ENCODE measurements at regions not wholly inside any gene's neighbourhood (a gene's known extent, or its start where the extent isn't known, plus 50 kb on each side); places are given as distances from the start of the nearest gene placed in this dataset.
A peak's percentile ranks its signal among the peaks of the same experiment; 100 is the strongest.

DNA sequence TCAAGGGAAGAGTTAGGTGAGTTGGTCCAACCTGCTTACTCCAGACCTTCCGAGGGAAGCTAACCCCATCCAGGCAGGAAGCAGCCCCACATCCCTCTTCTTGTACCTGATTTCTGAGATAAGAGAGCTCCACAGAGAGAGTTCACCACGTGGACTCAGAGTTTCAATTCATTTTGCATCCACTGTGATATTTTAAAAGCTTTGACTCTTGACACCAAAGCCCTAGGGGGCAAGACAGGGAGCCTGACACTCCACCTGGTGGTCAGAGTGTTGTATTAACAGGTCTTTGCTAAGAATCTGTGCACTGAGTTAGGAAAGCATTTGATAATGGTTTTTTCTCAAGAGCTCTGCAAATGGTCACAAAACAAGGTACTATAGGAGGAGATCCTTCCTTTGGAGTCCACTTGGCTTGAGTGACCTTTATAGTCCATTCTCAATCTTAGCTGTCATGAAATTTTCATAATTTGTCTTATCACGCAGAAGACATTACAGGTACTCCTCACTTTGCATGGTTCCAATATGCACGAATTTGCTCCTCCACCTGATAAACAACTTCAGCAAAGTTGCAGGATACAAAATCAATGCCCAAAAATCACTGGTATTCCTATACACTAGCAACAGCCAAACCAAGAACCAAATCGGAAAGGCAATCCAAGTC is 56.2 kb upstream of the RIPOR2 start (continued):
- TF ChIP-seq, protein P1, sequence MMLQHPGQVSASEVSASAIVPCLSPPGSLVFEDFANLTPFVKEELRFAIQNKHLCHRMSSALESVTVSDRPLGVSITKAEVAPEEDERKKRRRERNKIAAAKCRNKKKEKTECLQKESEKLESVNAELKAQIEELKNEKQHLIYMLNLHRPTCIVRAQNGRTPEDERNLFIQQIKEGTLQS (IDR thresholded peaks at IDR 0.05; ENCODE audit: borderline replicate concordance, extremely low read depth, low read depth, low read length) = no peak
- TF ChIP-seq NR2F1 (conservative IDR thresholded peaks at IDR 0.05) (peak; percentile 82), TCF3 (IDR thresholded peaks at IDR 0.05; ENCODE audit: borderline replicate concordance, insufficient read depth, low read depth, low read length) (no peak), ASH2L (IDR thresholded peaks at IDR 0.05; ENCODE audit: borderline replicate concordance, low read depth) (no peak), NR2C2 (IDR thresholded peaks at IDR 0.05; ENCODE audit: borderline replicate concordance, control insufficient read depth, insufficient read length, low read depth) (no peak), RAD21 (IDR thresholded peaks at IDR 0.05; ENCODE audit: insufficient read depth, low read depth, low read length) (peak; percentile 99), CHD1 (IDR thresholded peaks at IDR 0.05; ENCODE audit: low read depth, low read length) (no peak), TCF7 (IDR thresholded peaks at IDR 0.05; ENCODE audit: borderline replicate concordance) (no peak), KDM1A (IDR thresholded peaks at IDR 0.05; ENCODE audit: borderline replicate concordance) (no peak), CREB1 (IDR thresholded peaks at IDR 0.05; ENCODE audit: low read depth) (no peak), BMI1 (IDR thresholded peaks at IDR 0.05; ENCODE audit: borderline replicate concordance) (no peak), NR2C1 (IDR thresholded peaks at IDR 0.05) (no peak), POU2F2 (IDR thresholded peaks at IDR 0.05; ENCODE audit: borderline replicate concordance, low read depth, low read length) (peak; percentile 35; the same call in 1 of the 3 replicates), POLR2A (IDR thresholded peaks at IDR 0.05; ENCODE audit: low read depth, low read length) (no peak), SIN3A (IDR thresholded peaks at IDR 0.05; ENCODE audit: low read depth, low read length) (no peak), HCFC1 (IDR thresholded peaks at IDR 0.05; ENCODE audit: low read length) (no peak), NFXL1 (IDR thresholded peaks at IDR 0.05; ENCODE audit: borderline replicate concordance) (no peak), ZBED1 (IDR thresholded peaks at IDR 0.05; ENCODE audit: borderline replicate concordance) (no peak), TARDBP (IDR thresholded peaks at IDR 0.05; ENCODE audit: borderline replicate concordance) (no peak), PAX5 (IDR thresholded peaks at IDR 0.05; ENCODE audit: borderline replicate concordance, low read depth, low read length) (no peak), EGR1 (IDR thresholded peaks at IDR 0.05; ENCODE audit: borderline replicate concordance in 1 of 2, low read depth in 2 of 2, low read length in 2 of 2) (no peak)
- TF ChIP-seq, protein P2, sequence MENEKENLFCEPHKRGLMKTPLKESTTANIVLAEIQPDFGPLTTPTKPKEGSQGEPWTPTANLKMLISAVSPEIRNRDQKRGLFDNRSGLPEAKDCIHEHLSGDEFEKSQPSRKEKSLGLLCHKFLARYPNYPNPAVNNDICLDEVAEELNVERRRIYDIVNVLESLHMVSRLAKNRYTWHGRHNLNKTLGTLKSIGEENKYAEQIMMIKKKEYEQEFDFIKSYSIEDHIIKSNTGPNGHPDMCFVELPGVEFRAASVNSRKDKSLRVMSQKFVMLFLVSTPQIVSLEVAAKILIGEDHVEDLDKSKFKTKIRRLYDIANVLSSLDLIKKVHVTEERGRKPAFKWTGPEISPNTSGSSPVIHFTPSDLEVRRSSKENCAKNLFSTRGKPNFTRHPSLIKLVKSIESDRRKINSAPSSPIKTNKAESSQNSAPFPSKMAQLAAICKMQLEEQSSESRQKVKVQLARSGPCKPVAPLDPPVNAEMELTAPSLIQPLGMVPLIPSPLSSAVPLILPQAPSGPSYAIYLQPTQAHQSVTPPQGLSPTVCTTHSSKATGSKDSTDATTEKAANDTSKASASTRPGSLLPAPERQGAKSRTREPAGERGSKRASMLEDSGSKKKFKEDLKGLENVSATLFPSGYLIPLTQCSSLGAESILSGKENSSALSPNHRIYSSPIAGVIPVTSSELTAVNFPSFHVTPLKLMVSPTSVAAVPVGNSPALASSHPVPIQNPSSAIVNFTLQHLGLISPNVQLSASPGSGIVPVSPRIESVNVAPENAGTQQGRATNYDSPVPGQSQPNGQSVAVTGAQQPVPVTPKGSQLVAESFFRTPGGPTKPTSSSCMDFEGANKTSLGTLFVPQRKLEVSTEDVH (IDR thresholded peaks at IDR 0.05; ENCODE audit: low read depth, partially characterized antibody) = no peak
- TF ChIP-seq, protein P3, sequence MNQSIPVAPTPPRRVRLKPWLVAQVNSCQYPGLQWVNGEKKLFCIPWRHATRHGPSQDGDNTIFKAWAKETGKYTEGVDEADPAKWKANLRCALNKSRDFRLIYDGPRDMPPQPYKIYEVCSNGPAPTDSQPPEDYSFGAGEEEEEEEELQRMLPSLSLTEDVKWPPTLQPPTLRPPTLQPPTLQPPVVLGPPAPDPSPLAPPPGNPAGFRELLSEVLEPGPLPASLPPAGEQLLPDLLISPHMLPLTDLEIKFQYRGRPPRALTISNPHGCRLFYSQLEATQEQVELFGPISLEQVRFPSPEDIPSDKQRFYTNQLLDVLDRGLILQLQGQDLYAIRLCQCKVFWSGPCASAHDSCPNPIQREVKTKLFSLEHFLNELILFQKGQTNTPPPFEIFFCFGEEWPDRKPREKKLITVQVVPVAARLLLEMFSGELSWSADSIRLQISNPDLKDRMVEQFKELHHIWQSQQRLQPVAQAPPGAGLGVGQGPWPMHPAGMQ (IDR thresholded peaks at IDR 0.05; ENCODE audit: borderline replicate concordance) = no peak
- TF ChIP-seq, protein P4, sequence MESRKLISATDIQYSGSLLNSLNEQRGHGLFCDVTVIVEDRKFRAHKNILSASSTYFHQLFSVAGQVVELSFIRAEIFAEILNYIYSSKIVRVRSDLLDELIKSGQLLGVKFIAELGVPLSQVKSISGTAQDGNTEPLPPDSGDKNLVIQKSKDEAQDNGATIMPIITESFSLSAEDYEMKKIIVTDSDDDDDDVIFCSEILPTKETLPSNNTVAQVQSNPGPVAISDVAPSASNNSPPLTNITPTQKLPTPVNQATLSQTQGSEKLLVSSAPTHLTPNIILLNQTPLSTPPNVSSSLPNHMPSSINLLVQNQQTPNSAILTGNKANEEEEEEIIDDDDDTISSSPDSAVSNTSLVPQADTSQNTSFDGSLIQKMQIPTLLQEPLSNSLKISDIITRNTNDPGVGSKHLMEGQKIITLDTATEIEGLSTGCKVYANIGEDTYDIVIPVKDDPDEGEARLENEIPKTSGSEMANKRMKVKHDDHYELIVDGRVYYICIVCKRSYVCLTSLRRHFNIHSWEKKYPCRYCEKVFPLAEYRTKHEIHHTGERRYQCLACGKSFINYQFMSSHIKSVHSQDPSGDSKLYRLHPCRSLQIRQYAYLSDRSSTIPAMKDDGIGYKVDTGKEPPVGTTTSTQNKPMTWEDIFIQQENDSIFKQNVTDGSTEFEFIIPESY (IDR thresholded peaks at IDR 0.05) = no peak

Data from GM12878 (cell line).